ENCODE measurements at regions not wholly inside any gene's neighbourhood (a gene's known extent, or its start where the extent isn't known, plus 50 kb on each side); places are given as distances from the start of the nearest gene placed in this dataset.

DNA sequence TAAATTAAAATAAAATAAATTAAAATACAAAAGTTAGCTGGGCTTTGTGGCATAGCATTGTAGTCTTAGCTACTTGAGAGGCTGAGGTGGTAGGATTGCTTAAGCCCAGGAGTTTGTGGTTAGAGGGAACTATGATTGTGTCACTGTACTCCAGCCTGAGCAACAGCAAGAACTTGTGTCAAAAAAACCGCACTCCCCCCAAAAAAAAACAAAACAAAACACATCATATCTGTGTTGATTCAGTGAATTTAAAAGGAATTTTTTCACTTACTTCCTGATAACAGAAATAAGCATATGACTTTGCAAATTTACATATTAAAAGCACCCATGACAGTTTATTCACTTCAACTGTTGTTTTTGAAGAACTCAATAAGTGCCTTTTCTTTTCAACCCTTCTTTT lies 68.1 kb upstream of the PELI1 start:
- Histone ChIP-seq H3K79me1 (ENCODE audit: low read depth, low read length) (no peaks in the 10 kb centered on the region), H3K9ac (replicated peaks in 1 of 4; ENCODE audit: extremely low read depth in 1 of 4, low read depth in 3 of 4, low read length in 3 of 4) (no peak overlapping the region), H4K91ac (replicated peaks; ENCODE audit: insufficient read length, low read length) (no peak overlapping the region), H2AK5ac (ENCODE audit: low read depth, low read length) (no peak overlapping the region), H3K4ac (replicated peaks; ENCODE audit: insufficient read length, low read depth, low read length) (no peak overlapping the region), H3K36me3 (ENCODE audit: control insufficient read depth in 2 of 4, insufficient read depth in 4 of 4, low read length in 3 of 4) (no peaks in the 10 kb centered on the region), H4K20me1 (replicated peaks in 1 of 2; ENCODE audit: control insufficient read depth in 1 of 2, insufficient read depth in 2 of 2, low read length in 2 of 2) (no peaks in the 10 kb centered on the region), H3K23ac (ENCODE audit: insufficient read length) (no peak overlapping the region), H2BK15ac (ENCODE audit: low read length) (no peak overlapping the region), H3K23me2 (ENCODE audit: low read depth, low read length) (no peaks in the 10 kb centered on the region; the same call in 1 of the 2 replicates), H3K18ac (ENCODE audit: extremely low read depth, low read length) (no peak overlapping the region), H3K27ac (ENCODE audit: low read depth, low read length) (no peak overlapping the region), H2BK12ac (ENCODE audit: low read depth, low read length) (no peak overlapping the region), H4K5ac (ENCODE audit: insufficient read length, low read depth, low read length) (no peak overlapping the region), H4K8ac (ENCODE audit: extremely low read depth, insufficient read depth, low read length) (no peak overlapping the region), H3K79me2 (ENCODE audit: control insufficient read depth in 1 of 2, insufficient read depth in 2 of 2, low read length in 2 of 2) (no peaks in the 10 kb centered on the region), H3K4me2 (ENCODE audit: insufficient read depth in 1 of 2, low read depth in 2 of 2, low read length in 2 of 2) (0 out of 4 replicates have a peak overlapping the region, but pooled peaks of 1 of the 2 experiments have one; percentile 45), H2BK5ac (ENCODE audit: low read depth, low read length) (no peak overlapping the region), H3K56ac (replicated peaks; ENCODE audit: insufficient read length, low read depth, low read length) (no peak overlapping the region), H3K4me3 (ENCODE audit: extremely low read depth in 1 of 4, insufficient read depth in 2 of 4, low read depth in 3 of 4, low read length in 4 of 4) (no peak overlapping the region), H2BK20ac (ENCODE audit: low read length) (no peak overlapping the region), H3K27me3 (replicated peaks in 1 of 4; ENCODE audit: control insufficient read depth in 3 of 4, extremely low read depth in 1 of 4, insufficient read depth in 3 of 4, low read length in 3 of 4) (no peaks in the 10 kb centered on the region), H2BK120ac (replicated peaks; ENCODE audit: low read depth, low read length) (no peak overlapping the region), H3K14ac (ENCODE audit: insufficient read length) (no peak overlapping the region), H3K4me1 (replicated peaks in 1 of 4; ENCODE audit: control insufficient read depth in 3 of 4, insufficient read depth in 4 of 4, low read length in 3 of 4) (peaks cover 2 to 8% (median 6%) of the 10 kb centered on the region in 4 experiments; a peak in 3 of 7 replicates), H2AFZ (ENCODE audit: low read length) (no peak overlapping the region), H3K9me3 (ENCODE audit: insufficient read depth in 2 of 2, low read depth in 1 of 2, low read length in 1 of 2) (no peaks in the 10 kb centered on the region)
- 71% methylated on average over 1 of the region's 1 CpG; no CpG with 5 or more reads in 1 of the 2 experiments for WGBS, 2 experiments (ENCODE audit: extremely low coverage in 1 of 2, insufficient coverage in 1 of 2, insufficient read length in 1 of 2, insufficient replicate concordance in 2 of 2, low coverage in 1 of 2, low lambda C conversion rate in 2 of 2, missing lambda C conversion rate in 1 of 2)
- POLR2A ChIA-PET (ENCODE audit: partially characterized antibody) = interaction anchor here (0.9 to 1.0 kb wide), 2 partner anchors 9 to 20 kb away, joined by 3 read pairs; no protein-coding TSS in a partner anchor
- FAIRE-seq = no peak
- CTCF ChIA-PET (ENCODE audit: partially characterized antibody) = interaction anchor here (0.6 to 1.6 kb wide), 3 partner anchors 118 to 163 kb away, joined by 3 to 6 read pairs (median 4); no protein-coding TSS in a partner anchor
- DNase-seq (ENCODE audit: low read depth in 1 of 2, low spot score in 2 of 2) = no peak
- no peak for TF ChIP-seq CEBPB (IDR thresholded peaks at IDR 0.05; ENCODE audit: low read depth, low read length)
- TF ChIP-seq, protein P1, sequence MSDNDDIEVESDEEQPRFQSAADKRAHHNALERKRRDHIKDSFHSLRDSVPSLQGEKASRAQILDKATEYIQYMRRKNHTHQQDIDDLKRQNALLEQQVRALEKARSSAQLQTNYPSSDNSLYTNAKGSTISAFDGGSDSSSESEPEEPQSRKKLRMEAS (IDR thresholded peaks at IDR 0.05) = no peak
- no peak for TF ChIP-seq GTF2F1 (IDR thresholded peaks at IDR 0.05; ENCODE audit: borderline replicate concordance, low read depth, low read length)

Data from H1 (cell line).